ENCODE measurements at regions not wholly inside any gene's neighbourhood (a gene's known extent, or its start where the extent isn't known, plus 50 kb on each side); places are given as distances from the start of the nearest gene placed in this dataset.

GRCh38 chr16:79348521-79349306, 251.8 kb downstream of the MAF start (continued):
- TF ChIP-seq SRF (IDR thresholded peaks at IDR 0.05; ENCODE audit: low read depth, low read length) (no peak), GABPA (IDR thresholded peaks at IDR 0.05; ENCODE audit: borderline replicate concordance, insufficient read depth, low read length) (no peak), KDM5A (IDR thresholded peaks at IDR 0.05; ENCODE audit: low read length) (no peak), HDAC2 (IDR thresholded peaks at IDR 0.05; ENCODE audit: borderline replicate concordance in 1 of 2, low read depth in 2 of 2, low read length in 2 of 2) (no peak)

All from H1 (cell line).